ENCODE measurements at regions not wholly inside any gene's neighbourhood (a gene's known extent, or its start where the extent isn't known, plus 50 kb on each side); places are given as distances from the start of the nearest gene placed in this dataset.

GRCh38 chr2:156672556-156673332, 236.6 kb downstream of the GPD2 start:
- TF ChIP-seq POLR2A (IDR thresholded peaks at IDR 0.05; ENCODE audit: low read depth, low read length) (no peak), CTCF (IDR thresholded peaks at IDR 0.05 in 2 of 3, conservative IDR thresholded peaks at IDR 0.05 in 1 of 3; ENCODE audit: control insufficient read depth in 2 of 3, extremely low read depth in 1 of 3, insufficient read depth in 1 of 3, low read depth in 3 of 3, low read length in 3 of 3) (no peak), SMARCA5 (IDR thresholded peaks at IDR 0.05) (no peak), GABPA (IDR thresholded peaks at IDR 0.05; ENCODE audit: low read depth) (no peak), CHD2 (IDR thresholded peaks at IDR 0.05; ENCODE audit: borderline replicate concordance, low read depth, low read length) (no peak), SUZ12 (IDR thresholded peaks at IDR 0.05; ENCODE audit: unreplicated experiment) (no peak), SRF (IDR thresholded peaks at IDR 0.05; ENCODE audit: low read depth in 2 of 2, low read length in 2 of 2) (no peak), CREB1 (IDR thresholded peaks at IDR 0.05; ENCODE audit: low read depth) (no peak), YBX1 (IDR thresholded peaks at IDR 0.05) (no peak)
